ENCODE measurements at regions not wholly inside any gene's neighbourhood (a gene's known extent, or its start where the extent isn't known, plus 50 kb on each side); places are given as distances from the start of the nearest gene placed in this dataset.

GRCh38 chr10:3861795-3862194, 76.8 kb upstream of the KLF6 start:
- intact Hi-C loops (cut with DNase I) = no loop called here
- peak in 3 of 5 donors; percentile 36 to 53 (median 39) for DNase-seq
- TF ChIP-seq CTCF (IDR thresholded peaks at IDR 0.05) = no peak
- TF ChIP-seq POLR2A (IDR thresholded peaks at IDR 0.05) = no peak
- no peak for TF ChIP-seq EP300 (IDR thresholded peaks at IDR 0.05)
- Histone ChIP-seq H3K27me3 (no peaks in the 10 kb centered on the region), H3K27ac (no peak overlapping the region), H3K9me3 (no peaks in the 10 kb centered on the region), H3K4me1 (ENCODE audit: insufficient read depth) (peaks cover 10% of the 10 kb centered on the region), H3K4me3 (no peak overlapping the region), H3K36me3 (no peaks in the 10 kb centered on the region)
- 93 to 94% (median 94%) methylated on average over 15 of the region's 15 CpGs for WGBS, 3 donors

- Histone ChIP-seq H3K9me3 (no peaks in the 10 kb centered on the region), H3K27ac (no peak overlapping the region), H3K36me3 (no peaks in the 10 kb centered on the region), H3K27me3 (no peaks in the 10 kb centered on the region), H3K4me3 (no peak overlapping the region), H3K4me1 (ENCODE audit: insufficient read depth) (peaks cover 11% of the 10 kb centered on the region)
- 84 to 89% (median 88%) methylated on average over 12 of the region's 12 CpGs for WGBS, 3 donors
- no peak for DNase-seq
- TF ChIP-seq EP300 (IDR thresholded peaks at IDR 0.05) (no peak), POLR2A (IDR thresholded peaks at IDR 0.05) (no peak)
- intact Hi-C loops (cut with DNase I) = no loop called here
These were observed 73.2 kb upstream of the KLF6 start for GRCh38 chr10:3858051-3858845.

GRCh38 chr10:3857318-3857717, 72.3 kb upstream of the KLF6 start:
- Histone ChIP-seq H3K4me1 (ENCODE audit: insufficient read depth) (peaks cover 15% of the 10 kb centered on the region), H3K9me3 (no peaks in the 10 kb centered on the region), H3K4me3 (no peak overlapping the region), H3K27ac (no peak overlapping the region), H3K36me3 (no peaks in the 10 kb centered on the region), H3K27me3 (no peaks in the 10 kb centered on the region)
- no peak for DNase-seq
- intact Hi-C loops (cut with DNase I) = no loop called here
- 87 to 93% (median 92%) methylated on average over 8 of the region's 8 CpGs for WGBS, 3 donors
- no peak for TF ChIP-seq EP300 (IDR thresholded peaks at IDR 0.05)

- Histone ChIP-seq H3K27ac (no peak overlapping the region), H3K36me3 (no peaks in the 10 kb centered on the region), H3K4me1 (ENCODE audit: insufficient read depth) (peaks cover 11% of the 10 kb centered on the region), H3K9me3 (no peaks in the 10 kb centered on the region), H3K27me3 (no peaks in the 10 kb centered on the region), H3K4me3 (no peak overlapping the region)
- WGBS, 3 donors = 87 to 90% (median 90%) methylated on average over 7 of the region's 7 CpGs
- DNase-seq = no peak
- intact Hi-C loops (cut with DNase I) = no loop called here
- TF ChIP-seq EP300 (IDR thresholded peaks at IDR 0.05) (no peak), POLR2A (IDR thresholded peaks at IDR 0.05) (no peak), CTCF (IDR thresholded peaks at IDR 0.05) (no peak)
These were observed 71.6 kb upstream of the KLF6 start for GRCh38 chr10:3856593-3856992.

- Histone ChIP-seq H3K4me1 (ENCODE audit: insufficient read depth) (peaks cover 5% of the 10 kb centered on the region), H3K4me3 (no peak overlapping the region), H3K27ac (peak overlapping the region in 1 of 2 donors; percentile 20), H3K9me3 (no peaks in the 10 kb centered on the region), H3K36me3 (no peaks in the 10 kb centered on the region), H3K27me3 (no peaks in the 10 kb centered on the region)
- intact Hi-C loops (cut with DNase I) = no loop called here
- no peak for TF ChIP-seq CTCF (IDR thresholded peaks at IDR 0.05)
- no peak for TF ChIP-seq POLR2A (IDR thresholded peaks at IDR 0.05)
- TF ChIP-seq EP300 (IDR thresholded peaks at IDR 0.05) = no peak
- 73 to 76% (median 75%) methylated on average over 11 of the region's 11 CpGs for WGBS, 3 donors
- DNase-seq = no peak
These were observed 68.7 kb upstream of the KLF6 start for GRCh38 chr10:3853547-3854303.
